ENCODE measurements at regions not wholly inside any gene's neighbourhood (a gene's known extent, or its start where the extent isn't known, plus 50 kb on each side); places are given as distances from the start of the nearest gene placed in this dataset.
"Not testable (repeated sequence)": the region's sequence is repeated elsewhere in the genome, so short reads cannot be mapped to it uniquely, and the experiment has no call there.

GRCh38 chr2:155653176-155653575 lies 679.3 kb downstream of the NR4A2 start:
- no peak for DNase-seq

DNA sequence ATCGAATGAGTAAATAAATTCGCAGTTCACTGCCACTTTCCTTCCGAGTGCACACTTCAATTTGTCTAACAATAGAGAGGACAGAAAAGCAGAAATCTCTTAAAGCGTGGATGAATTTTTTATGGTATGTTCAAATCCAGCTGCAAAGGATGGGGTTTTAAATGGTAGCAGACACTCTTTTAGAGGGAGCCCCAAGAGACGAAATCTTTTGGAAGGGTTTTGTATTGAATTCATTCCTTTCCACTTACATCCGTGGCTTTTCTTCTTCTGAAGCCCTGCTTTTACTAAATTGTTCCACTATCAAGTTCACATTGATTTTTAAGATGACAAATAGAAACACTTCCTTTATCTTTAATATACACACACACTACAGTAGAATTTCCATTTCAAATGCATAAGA lies 680.7 kb downstream of the NR4A2 start:
- no peak for DNase-seq

DNA sequence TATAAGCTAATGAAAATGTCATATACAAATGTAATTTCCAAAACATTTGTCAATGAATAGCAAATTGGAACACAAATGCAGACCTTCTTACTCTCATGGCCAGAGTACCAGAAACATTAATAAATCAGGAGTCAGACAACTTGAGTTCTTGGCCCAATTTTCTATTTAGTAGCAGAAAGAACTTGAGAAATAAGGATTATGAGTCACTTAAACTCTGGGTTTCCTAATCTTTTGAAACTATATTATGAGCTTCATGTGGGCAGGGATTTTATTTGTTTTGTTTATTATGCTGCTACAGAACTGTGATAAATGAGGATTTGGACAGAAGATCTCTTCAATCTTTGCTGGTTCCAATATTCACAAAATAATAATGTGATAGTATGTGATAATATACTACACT lies 686.7 kb downstream of the NR4A2 start:
- no peak for DNase-seq

DNA sequence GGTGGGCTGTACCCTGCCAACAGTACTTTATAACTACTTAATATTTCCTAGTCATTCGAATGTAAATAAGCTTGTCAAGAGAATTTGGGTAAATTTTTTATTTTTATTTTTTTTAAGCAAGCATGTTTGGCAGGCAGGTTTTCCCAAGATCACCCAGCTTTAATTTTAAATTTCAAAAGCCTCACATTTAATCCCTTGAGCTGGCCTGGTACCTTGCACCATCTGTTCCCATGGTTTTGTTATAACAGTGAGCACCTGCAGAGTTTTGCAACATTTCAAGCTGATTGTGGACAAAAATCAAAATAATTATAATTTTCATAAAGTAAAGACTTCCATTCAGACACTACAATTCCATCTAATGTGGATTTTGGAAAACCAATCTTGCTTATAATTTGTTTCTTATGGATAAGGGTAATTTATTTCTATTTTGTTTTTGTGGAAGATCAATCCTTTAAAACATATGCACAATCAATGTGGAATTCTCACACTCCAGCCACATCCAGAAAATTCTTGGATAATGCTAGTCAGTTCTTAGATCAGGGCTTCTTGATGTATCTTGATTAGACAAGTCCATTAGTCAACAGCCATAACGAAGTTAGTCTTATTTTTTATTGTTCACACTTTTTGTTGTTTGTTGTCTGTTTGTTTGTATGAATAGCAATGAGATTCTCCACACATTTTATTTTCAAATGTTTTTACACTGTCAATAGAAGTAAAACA lies 689.3 kb downstream of the NR4A2 start:
- no peak for DNase-seq

DNA sequence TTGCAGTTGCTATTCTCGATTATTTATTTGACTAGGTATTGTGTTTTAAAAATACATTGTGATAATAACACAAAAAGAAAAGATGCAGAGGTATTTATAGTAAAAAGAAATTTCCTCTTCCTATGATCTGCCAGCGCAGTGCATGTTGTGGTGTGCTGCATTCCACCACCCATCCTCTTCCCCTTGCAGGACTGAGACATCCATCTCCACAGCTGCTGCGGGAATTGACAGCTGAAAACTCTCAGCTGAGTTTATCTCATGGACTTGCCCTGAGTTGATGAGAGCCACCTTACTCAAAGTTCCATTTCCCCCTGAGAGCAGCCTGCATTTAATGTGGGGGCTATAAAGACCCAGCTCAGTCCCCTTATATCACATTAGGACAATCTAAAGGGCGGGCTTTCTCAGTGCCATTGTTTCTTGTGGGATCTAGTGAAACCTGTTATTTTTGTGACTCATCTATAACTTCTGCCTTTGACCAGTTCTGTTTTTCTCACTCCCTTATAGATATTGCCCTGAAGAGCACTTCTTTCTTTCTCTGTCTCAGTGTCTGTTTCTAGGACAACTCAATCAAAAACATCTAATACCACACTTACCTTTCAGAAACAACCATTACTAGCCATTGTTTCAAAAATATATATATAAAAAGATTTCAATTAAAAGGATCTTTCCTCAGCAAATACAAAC lies 698.5 kb downstream of the NR4A2 start:
- DNase-seq: no peak

GRCh38 chr2:155633060-155633839 lies 699.3 kb downstream of the NR4A2 start:
- no peak for DNase-seq

- DNase-seq: no peak
Observed at GRCh38 chr2:155630760-155631159, 701.8 kb downstream of the NR4A2 start.

DNA sequence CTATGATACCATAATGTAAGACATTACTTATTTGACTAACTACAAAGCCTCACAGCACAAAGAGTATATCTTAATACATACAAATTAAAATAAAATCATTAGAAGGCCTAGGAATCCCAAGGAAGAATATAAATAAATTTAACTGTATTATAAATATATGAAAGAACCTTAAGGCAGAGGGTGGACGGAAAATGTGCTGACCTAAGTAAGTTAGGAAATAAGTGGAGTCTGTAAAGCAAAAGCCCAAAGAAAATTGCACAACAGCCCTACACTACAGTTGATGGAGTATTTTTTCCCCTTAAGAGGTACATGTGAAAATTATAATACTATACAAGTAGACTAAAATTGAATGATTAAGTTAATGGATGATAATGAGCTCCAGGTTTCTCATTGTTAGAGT lies 710.1 kb downstream of the NR4A2 start:
- DNase-seq: no peak

DNA sequence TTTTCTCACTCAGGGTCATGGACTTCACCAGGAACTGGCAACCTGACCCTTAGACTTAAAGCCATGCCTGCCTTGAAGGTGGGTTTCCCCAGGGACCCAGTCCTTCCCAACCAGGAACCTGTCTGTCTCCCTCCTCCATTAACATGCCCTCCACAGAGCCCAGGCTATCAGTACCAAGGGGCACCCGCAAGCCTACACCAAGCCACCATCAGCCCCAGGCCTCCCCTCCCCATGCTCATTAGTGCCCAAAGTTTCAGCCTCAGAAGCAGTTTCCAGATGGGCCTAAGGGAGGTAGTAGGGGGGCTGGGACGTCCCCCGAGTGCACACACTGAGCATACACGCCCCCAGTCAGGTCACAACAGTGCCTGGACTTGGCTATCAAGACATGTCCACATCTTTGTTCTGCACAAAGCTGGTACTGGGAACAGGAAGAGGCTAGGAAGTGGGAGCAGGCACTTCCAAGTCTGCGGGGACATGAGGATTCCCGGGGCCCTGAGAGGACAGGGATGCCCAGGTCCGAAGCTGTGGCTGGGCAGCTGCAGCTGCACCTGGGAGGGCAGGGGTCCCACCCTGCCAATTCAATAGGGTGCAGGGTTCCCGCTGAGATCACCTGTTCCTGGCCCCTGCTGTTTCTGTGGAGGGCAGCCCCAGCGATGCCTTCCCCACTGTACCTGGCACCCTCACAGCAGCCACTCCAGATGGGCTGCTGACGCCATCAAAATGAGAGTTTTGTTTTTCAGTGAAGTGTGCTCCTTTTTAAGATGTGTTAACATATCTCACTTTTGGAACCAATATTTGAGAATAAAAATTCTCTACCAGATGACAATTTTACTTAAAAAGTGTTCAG lies 731.4 kb downstream of the NR4A2 start:
- DNase-seq: no peak

DNA sequence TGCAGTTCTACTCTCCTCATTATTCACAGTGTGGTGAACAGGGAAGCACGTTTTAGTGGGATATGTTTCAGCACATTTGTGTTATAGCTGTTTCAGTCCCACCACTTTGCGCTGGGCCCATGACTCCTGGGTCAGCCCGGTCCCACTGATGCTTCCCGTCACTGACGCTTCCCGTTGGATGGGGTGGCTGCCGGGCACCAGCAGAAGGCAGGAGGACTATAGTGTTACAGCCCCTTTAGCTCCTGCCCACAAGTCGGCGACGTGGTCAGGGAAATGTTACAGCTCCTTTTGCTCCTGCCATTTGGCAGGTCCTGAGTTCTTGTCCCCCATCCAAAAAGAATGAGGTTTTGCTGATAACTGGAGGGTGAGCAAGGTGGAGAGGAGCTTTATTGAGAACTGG lies 732.2 kb downstream of the NR4A2 start:
- no peak for DNase-seq

GRCh38 chr2:155599834-155600233 lies 732.7 kb downstream of the NR4A2 start:
- DNase-seq: no peak

DNA sequence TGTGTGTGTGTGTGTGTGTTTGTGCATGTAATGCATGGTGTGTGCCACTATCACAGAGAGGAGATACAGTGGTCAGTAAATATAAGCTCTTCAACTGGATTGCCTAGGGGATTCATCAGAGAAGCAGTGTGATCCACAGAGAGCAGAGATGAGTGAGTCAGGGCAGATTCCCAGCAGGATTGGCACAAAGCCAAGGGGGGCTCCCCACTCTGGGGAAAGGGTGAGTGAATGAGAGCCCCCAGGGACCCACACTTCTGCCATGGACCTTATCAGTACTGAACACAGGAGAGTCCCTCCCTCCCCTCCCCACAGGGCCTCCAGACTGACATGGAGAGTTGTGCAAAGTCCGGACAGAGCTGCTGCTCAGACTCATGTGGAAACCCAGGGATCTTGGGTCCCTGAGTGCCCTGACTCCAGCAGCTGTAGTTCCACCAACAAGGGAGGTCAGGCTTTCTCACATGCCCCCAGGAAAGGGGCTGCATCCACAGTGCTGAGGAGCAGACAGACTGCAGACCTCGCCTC lies 748.8 kb downstream of the NR4A2 start:
- DNase-seq: no peak

DNA sequence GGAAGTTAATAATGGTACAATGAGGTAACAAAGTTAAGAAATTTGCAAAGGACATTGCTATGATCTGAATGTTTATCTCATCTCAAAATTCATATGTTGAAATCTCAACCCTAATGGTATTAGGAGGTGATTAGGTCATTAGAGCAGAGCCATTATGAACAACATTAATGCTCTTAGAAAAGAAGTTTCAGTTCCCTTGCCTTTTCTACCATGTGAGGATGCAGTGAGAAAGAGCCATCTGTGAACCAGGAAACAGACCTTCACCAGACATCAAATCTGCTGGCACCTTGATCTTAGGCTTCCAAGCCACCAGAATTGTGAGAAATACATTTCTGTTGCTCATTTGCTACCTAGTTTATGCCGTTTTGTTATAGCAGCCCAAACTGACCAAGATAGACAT lies 757.6 kb downstream of the NR4A2 start:
- DNase-seq: no peak

DNA sequence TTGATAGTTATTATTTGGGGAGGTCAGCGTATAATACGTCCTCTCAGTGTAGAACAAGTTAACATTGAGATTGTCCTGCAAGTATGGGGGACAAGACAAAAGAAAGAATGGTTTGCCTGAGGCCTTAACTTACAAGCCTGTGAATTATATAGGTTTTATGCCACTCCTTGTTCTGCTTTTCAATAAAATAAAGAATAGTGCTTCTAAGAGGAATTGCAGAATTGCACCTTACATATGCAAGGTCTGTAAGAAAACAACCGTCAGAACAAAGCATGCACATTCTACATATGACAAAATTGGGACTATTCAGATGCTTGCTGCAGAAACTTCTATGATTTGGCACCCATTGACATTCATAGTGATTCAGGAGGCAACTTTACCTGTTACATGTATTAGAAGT lies 785.0 kb downstream of the NR4A2 start:
- DNase-seq: no peak

DNA sequence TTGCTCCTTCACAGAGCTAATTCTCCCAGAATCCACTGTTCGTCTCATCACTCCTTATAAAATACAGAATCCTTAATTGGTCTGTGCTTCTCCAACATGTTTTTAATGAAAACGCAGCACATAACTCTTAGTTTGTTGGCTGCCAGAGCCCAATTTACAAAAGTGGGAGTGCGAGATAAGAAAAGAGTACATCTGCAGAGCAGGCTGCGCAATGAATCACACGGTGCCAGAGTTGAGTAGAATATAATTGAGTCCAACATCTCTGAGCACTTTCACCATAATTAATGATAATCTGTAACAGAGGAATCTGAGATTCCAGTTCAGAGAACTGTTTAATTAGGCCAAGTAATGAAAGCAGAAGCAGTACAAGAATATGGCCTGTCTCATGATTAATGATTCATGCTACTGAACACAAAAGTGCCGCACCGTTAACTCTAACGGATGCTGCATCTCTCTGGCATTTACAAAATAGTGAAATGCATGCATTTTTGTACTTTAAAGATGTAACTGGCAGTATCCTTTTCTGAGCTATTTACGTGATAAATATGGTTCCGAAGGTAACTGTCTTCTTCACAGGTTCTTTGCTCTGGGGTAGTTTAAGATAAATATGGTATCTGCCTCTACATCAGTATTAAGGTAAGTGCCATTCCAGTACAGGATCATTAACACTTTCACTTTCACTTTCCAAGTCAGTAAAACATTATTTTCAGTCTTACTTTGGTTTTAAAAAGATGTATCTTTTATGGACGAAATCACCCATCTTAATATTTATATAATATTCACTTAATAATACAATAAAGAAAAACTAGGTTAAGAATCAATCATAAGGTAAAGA lies 785.6 kb downstream of the NR4A2 start:
- no peak for DNase-seq

- DNase-seq: not testable (repeated sequence)
Observed at GRCh38 chr2:155539028-155539427, 793.5 kb downstream of the NR4A2 start.

DNA sequence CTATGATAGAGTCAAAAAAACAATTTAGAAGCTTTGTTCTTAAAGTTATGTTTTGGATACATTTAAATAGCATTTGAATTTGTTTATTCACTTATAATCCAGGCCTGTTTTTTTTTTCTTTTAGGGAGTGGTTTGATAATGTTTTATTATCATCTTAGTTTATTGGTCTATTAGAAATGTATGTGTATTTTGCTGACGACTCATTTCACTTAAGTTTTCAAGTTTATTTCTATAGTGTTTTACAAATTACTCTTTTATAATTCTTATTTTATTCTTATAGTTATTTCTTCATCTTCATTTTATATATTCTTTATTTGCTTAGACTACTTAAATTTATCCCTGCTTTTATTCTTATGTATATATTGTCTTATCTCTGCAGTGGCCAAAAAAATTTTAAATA lies 804.5 kb downstream of the NR4A2 start:
- no peak for DNase-seq

- DNase-seq: no peak
Observed at GRCh38 chr2:155525199-155525598, 807.3 kb downstream of the NR4A2 start.

DNA sequence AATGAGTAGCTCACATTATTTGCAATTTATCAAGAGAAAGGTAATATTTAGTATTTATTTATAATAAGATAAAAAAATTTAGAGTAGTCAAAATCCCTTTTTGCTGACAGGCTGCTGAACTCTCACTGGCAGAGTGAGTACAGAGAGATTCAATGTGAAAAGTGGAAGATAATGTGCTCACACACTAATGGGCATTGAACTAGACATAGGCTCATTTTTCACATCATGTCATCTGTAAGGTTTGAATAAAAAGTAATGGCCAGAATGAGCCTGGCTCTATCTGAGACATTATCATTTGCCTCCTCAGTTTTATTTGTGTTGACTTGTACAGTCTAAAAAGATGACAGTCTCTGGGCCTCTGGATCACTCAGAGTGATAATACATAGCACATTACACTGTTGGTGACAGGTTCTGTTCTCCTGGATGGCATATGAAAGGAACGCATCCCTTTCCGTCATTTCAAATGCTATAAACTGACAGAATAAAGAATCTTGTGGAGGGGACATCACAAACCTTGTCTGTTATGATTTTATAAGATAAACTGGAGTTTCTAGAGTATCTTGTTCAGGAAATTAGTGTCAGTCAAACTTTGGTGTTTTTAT lies 812.9 kb downstream of the NR4A2 start:
- no peak for DNase-seq

- DNase-seq: no peak
Observed at GRCh38 chr2:155518094-155518493, 814.4 kb downstream of the NR4A2 start.

DNA sequence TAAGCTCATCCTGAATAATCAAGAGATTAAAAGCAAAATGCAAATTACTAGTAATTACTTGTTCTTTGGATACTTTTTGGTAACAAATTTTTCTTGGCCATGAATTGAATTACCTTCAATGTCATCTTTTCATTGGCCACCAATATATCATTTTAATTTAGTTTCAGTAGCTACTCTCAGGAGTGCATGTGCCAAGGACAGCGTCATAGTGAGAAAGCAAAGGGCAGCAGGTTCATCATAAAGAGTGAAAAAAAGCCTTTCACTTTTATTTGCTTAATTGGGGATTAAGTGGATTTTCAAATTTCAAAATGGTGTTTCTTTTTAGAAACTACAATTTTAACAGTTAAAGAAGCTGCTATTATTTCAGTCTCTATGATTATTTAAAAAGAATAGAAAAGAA lies 815.2 kb downstream of the NR4A2 start:
- no peak for DNase-seq
